C4-2B (cell line): ENCODE measurements at regions not wholly inside any gene's neighbourhood (a gene's known extent, or its start where the extent isn't known, plus 50 kb on each side); places are given as distances from the start of the nearest gene placed in this dataset.

Source experiments
- H3K27ac ChIP-seq: fragments of 450-650 bp; 2 replicates; pipeline ENCODE4 v1.5.1; 2017
- CTCF ChIP-seq: fragments of 450-650 bp; conservative IDR thresholded peaks from 2 replicates; pipeline ENCODE4 v1.5.1; 2017; ENCODE audit warnings: mild to moderate bottlenecking
- ZFX ChIP-seq: fragments of 450-650 bp; IDR thresholded peaks from 2 replicates; pipeline ENCODE4 v1.6.1; 2017

DNA sequence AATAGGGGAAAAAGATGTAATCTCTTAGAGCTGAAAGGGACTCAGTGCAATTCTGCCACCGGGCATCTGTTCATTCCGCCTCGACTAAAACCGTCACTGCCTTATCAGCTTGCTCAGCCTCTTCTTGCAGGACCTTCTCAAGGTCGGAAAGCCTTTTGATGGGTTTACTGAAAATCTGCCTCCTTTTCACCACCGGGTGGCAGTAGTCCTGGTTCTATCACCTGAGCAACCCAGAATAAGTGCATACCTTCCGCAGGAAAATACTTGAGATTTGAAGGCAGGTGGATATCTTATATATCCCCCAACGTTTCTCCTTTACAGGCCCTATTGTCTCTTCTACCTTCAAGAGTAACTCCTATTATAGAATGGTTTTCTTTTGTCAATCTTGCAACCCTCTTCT, 103.4 kb upstream of the PAK3 start:
- TF ChIP-seq CTCF = peak; percentile 65
- no peak for TF ChIP-seq ZFX
- no peak overlapping the region for H3K27ac ChIP-seq

- no peak for TF ChIP-seq ZFX
- TF ChIP-seq CTCF = no peak
These were observed 106.1 kb upstream of the PAK3 start for GRCh38 chrX:110989869-110990268.

DNA sequence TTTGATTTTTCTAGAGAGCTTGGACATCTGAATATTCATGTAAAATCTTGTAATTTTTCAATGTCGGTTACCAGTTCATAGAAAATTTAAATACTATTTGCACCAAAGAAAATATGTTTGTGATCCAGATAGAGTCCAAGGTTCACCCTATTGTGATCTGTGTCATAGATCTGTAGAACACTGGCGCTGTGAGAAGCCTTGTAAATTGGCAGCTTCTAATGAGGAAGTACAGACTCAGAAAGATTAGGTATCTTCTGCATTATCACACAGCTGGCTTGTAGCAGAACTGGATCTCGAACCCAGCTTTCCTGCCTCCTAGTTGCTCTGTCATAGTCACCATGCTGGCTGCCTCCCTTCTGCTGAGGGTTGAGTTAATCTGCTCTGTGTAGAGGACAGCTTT, 106.5 kb upstream of the PAK3 start:
- H3K27ac ChIP-seq = no peak overlapping the region
- TF ChIP-seq ZFX (no peak), CTCF (no peak)

More at GRCh38 chrX:110989869-110990268, 106.1 kb upstream of the PAK3 start:
- no peak overlapping the region for H3K27ac ChIP-seq

DNA sequence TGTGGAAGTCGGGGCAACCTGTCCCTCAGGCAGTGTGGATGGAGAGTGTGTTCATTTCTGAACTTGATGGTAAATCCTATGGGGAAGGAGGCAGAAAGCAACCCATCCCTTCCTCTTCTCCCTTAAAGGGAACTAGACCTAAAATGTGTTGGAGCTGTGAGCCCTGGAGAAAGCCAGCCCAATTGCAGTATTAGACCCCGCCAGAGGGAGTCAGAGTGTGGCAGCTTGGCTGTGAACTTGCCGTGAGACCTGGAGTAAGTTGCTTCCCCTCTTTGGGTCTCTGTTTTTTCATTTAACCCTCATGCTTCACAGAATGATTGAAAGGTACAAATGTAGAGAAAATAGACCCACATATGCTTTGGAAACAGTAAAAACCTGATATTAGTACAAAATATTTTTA, 108.7 kb upstream of the PAK3 start:
- TF ChIP-seq ZFX = no peak
- 0 out of 2 replicates have a peak, but pooled peaks have one; percentile 8 for TF ChIP-seq CTCF

DNA sequence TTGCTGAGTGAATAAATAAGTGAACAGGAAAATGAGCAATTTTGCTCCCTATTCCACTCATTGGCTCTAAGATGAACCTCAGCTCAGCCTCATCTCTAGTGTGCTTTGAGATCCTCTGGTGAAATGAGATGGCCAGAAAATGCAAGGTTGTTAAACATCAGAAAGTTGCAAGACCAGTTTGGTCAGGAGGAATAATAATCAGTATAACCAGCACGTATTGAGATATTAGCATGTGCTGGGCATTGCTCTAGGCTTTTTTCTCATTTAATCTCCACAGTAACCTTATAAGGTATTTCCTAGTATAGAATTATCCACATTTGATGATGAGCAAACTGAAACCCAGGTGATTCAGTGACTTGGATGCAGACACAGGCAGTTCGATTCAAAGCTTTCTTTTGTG, 110.5 kb upstream of the PAK3 start:
- no peak overlapping the region for H3K27ac ChIP-seq
- no peak for TF ChIP-seq CTCF
- no peak for TF ChIP-seq ZFX

More for the DNA sequence above, 108.7 kb upstream of the PAK3 start:
- no peak overlapping the region for H3K27ac ChIP-seq

DNA sequence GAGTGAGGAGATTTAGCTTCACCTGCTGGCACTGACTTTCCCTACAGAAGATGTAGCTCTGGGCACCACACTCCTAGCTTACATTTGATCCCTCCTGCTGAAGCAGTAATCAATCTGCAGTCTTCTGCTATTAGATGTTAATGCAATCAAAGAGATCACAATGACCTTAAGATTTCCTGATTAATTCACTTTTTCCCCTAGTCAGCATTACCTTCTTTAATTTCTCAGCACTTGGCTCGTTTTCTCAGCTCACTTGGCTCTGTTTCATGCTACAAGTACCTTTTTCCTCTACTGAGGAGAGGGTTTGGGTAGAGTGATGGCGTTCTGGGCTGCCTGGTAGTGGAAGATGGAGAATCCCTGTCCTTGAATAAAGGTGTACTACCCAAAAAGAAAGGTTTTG, 113.0 kb upstream of the PAK3 start:
- no peak for TF ChIP-seq CTCF
- no peak for TF ChIP-seq ZFX
- no peak overlapping the region for H3K27ac ChIP-seq

GRCh38 chrX:110966839-110967238, 129.2 kb upstream of the PAK3 start:
- TF ChIP-seq CTCF (no peak), ZFX (no peak)
- H3K27ac ChIP-seq = no peak overlapping the region
